ENCODE measurements at regions not wholly inside any gene's neighbourhood (a gene's known extent, or its start where the extent isn't known, plus 50 kb on each side); places are given as distances from the start of the nearest gene placed in this dataset.

DNA sequence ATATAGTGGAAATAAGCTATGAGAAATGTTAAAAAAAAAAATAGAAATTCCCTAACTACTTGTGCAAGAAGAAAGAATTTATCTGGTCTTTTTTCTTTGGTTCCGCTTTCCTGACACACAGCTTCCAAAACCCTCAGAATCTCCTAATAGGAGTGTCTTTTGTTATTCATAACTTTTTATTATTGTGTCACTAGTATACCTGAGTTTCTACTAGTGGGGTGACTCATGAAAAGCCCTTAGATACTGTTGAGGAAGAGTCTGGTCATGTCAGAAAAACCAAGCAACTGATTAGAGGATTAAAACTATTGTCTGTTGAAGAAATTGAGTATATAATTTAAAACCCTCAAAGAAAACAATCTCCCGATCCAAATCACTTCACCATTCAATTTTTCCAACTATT, 152.8 kb upstream of the IFNE start:
- TF ChIP-seq, protein P1, sequence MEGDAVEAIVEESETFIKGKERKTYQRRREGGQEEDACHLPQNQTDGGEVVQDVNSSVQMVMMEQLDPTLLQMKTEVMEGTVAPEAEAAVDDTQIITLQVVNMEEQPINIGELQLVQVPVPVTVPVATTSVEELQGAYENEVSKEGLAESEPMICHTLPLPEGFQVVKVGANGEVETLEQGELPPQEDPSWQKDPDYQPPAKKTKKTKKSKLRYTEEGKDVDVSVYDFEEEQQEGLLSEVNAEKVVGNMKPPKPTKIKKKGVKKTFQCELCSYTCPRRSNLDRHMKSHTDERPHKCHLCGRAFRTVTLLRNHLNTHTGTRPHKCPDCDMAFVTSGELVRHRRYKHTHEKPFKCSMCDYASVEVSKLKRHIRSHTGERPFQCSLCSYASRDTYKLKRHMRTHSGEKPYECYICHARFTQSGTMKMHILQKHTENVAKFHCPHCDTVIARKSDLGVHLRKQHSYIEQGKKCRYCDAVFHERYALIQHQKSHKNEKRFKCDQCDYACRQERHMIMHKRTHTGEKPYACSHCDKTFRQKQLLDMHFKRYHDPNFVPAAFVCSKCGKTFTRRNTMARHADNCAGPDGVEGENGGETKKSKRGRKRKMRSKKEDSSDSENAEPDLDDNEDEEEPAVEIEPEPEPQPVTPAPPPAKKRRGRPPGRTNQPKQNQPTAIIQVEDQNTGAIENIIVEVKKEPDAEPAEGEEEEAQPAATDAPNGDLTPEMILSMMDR (IDR thresholded peaks at IDR 0.05): no peak
- TF ChIP-seq POLR2A (IDR thresholded peaks at IDR 0.05) (no peak), EP300 (IDR thresholded peaks at IDR 0.05) (no peak)

All from ovary (tissue), 3 donors.